Heart left ventricle (tissue), 13 donors: ENCODE measurements at regions not wholly inside any gene's neighbourhood (a gene's known extent, or its start where the extent isn't known, plus 50 kb on each side); places are given as distances from the start of the nearest gene placed in this dataset.

ENCODE experiments used
- POLR2A ChIP-seq, 2 donors: fragments of 450-650 bp; IDR thresholded peaks; one replicate each; pipeline ENCODE4 v1.6.1; 2017; ENCODE audit warnings: antibody characterized with exemption in 2 of 2, mild to moderate bottlenecking in 2 of 2, moderate library complexity in 2 of 2
- TF ChIP-seq, protein P1 (sequence below), 12 donors: fragments of 200-600 bp; sonication (generic) in 4 of 12; IDR thresholded peaks; one replicate each; pipeline versions ENCODE4 v1.5.0 to v1.8.0; 2018 to 2022; ENCODE audit warnings: antibody characterized with exemption in 12 of 12, mild to moderate bottlenecking in 5 of 12
- donor health status: ischemic (EF 13 %, LVEDD 7.1; RV severe dilation, severe dysfunction).
- donor health status: DM: no; HTN: yes; CAD: no.
- donor health status: DM: no; HTN: no; CAD: no.
- donor health status: ischemic (EF 25% LVEDD 6.9; RV normal size, moderate dysfunction).
- donor health status: ischemic (EF 25% LVEDD 5.7; RV mildly dilated, moderate dysfunction).
- donor health status: ischemic (EF 35%, LVEDD 5.7; RV mildly dilated, moderate dysfunction).
- donor health status: nonischemic (EF 11% LVEDD 7.7; RV severe dilation, severe dysfunction).
- donor health status: DM: yes; HTN: yes; CAD: no.
- donor health status: PGD.
- donor health status: ischemic (EF 29% LVEDD 5.4; RV normal size, mild dysfunction).
- donor health status: nonischemic (EF 23%, LVEDD 6.1; RV moderate dilation, normal function).

DNA sequence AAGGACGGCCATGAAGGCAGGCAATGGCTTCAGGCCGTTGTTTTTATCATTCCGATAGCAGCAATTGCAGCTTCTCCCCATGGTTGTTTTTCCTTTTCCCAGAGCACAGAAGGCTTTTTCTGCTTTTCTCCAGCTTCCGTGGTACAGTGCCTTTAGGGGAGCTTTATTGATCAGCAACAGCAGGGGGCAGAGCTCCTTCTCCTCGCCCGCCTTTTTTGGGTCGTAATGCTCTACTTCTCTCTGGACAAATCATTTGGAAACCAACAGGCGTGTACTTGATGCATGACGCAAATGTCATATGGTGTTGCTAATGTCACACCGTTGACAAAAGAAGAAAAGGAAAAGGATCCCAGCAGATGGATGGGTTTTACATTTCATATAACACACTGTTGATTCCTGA, 79.7 kb upstream of the SNRK start:
- TF ChIP-seq, protein P1, sequence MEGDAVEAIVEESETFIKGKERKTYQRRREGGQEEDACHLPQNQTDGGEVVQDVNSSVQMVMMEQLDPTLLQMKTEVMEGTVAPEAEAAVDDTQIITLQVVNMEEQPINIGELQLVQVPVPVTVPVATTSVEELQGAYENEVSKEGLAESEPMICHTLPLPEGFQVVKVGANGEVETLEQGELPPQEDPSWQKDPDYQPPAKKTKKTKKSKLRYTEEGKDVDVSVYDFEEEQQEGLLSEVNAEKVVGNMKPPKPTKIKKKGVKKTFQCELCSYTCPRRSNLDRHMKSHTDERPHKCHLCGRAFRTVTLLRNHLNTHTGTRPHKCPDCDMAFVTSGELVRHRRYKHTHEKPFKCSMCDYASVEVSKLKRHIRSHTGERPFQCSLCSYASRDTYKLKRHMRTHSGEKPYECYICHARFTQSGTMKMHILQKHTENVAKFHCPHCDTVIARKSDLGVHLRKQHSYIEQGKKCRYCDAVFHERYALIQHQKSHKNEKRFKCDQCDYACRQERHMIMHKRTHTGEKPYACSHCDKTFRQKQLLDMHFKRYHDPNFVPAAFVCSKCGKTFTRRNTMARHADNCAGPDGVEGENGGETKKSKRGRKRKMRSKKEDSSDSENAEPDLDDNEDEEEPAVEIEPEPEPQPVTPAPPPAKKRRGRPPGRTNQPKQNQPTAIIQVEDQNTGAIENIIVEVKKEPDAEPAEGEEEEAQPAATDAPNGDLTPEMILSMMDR (IDR thresholded peaks at IDR 0.05), result no peak
- no peak for TF ChIP-seq POLR2A (IDR thresholded peaks at IDR 0.05)
